Muscle layer of colon (tissue), 2 donors: ENCODE measurements at regions not wholly inside any gene's neighbourhood (a gene's known extent, or its start where the extent isn't known, plus 50 kb on each side); places are given as distances from the start of the nearest gene placed in this dataset.

Experiments
- H3K27ac ChIP-seq: one replicate; pipeline ENCODE4 v1.7.0; 2013; ENCODE audit warnings: low read depth, mild to moderate bottlenecking, low read length, moderate library complexity
- H3K27me3 ChIP-seq, 2 donors: one replicate each; pipeline ENCODE4 v1.7.0; 2013; ENCODE audit warnings: low read length in 2 of 2, mild to moderate bottlenecking in 2 of 2; ENCODE audit not compliant: insufficient read depth in 2 of 2, control insufficient read depth in 1 of 2
- H3K36me3 ChIP-seq: one replicate; pipeline ENCODE4 v1.7.0; 2013; ENCODE audit warnings: mild to moderate bottlenecking, low read length; ENCODE audit not compliant: insufficient read depth
- H3K4me1 ChIP-seq: one replicate; pipeline ENCODE4 v1.7.0; 2013; ENCODE audit warnings: mild to moderate bottlenecking, low read length; ENCODE audit not compliant: insufficient read depth
- H3K4me3 ChIP-seq, 2 donors: one replicate each; pipeline ENCODE4 v1.7.0; 2013; ENCODE audit warnings: low read length in 2 of 2, low read depth in 1 of 2, mild to moderate bottlenecking in 1 of 2, moderate library complexity in 1 of 2
- H3K9ac ChIP-seq: one replicate; pipeline ENCODE4 v1.7.0; 2013; ENCODE audit warnings: low read length
- H3K9me3 ChIP-seq: one replicate; pipeline ENCODE4 v1.7.0; 2013; ENCODE audit warnings: mild to moderate bottlenecking, low read length
- donor health status: abdominal sarcoma.
- donor health status: Adenocarcinoma of cecum.

GRCh38 chr10:9709849-9710248 lies 1307.8 kb upstream of the CELF2 start:
- Histone ChIP-seq H3K4me3 (no peak overlapping the region), H3K27me3 (no peaks in the 10 kb centered on the region), H3K27ac (no peak overlapping the region), H3K9me3 (peaks cover 4% of the 10 kb centered on the region), H3K36me3 (no peaks in the 10 kb centered on the region), H3K9ac (no peak overlapping the region), H3K4me1 (no peaks in the 10 kb centered on the region)

- no peaks in the 10 kb centered on the region for H3K27me3 ChIP-seq
- no peak overlapping the region for H3K27ac ChIP-seq
- no peak overlapping the region for H3K9ac ChIP-seq
- H3K9me3 ChIP-seq, result peaks cover 4% of the 10 kb centered on the region
- no peaks in the 10 kb centered on the region for H3K36me3 ChIP-seq
- H3K4me3 ChIP-seq, result no peak overlapping the region
- H3K4me1 ChIP-seq, result no peaks in the 10 kb centered on the region
Measured at GRCh38 chr10:9712393-9712792, 1305.3 kb upstream of the CELF2 start.

- no peak overlapping the region for H3K4me3 ChIP-seq
Measured at GRCh38 chr10:9719246-9719645, 1298.4 kb upstream of the CELF2 start.

GRCh38 chr10:9733766-9734165 lies 1283.9 kb upstream of the CELF2 start:
- no peak overlapping the region for H3K4me3 ChIP-seq
- H3K9me3 ChIP-seq, result no peaks in the 10 kb centered on the region
- H3K36me3 ChIP-seq, result no peaks in the 10 kb centered on the region
- no peaks in the 10 kb centered on the region for H3K4me1 ChIP-seq
- H3K27ac ChIP-seq, result no peak overlapping the region
- H3K27me3 ChIP-seq, result no peaks in the 10 kb centered on the region
- H3K9ac ChIP-seq, result no peak overlapping the region

More at GRCh38 chr10:9719246-9719645, 1298.4 kb upstream of the CELF2 start:
- Histone ChIP-seq H3K9me3 (no peaks in the 10 kb centered on the region), H3K36me3 (no peaks in the 10 kb centered on the region), H3K27ac (no peak overlapping the region), H3K4me1 (no peaks in the 10 kb centered on the region), H3K27me3 (no peaks in the 10 kb centered on the region), H3K9ac (no peak overlapping the region)

GRCh38 chr10:9734218-9734617 lies 1283.5 kb upstream of the CELF2 start:
- no peak overlapping the region for H3K27ac ChIP-seq
- no peak overlapping the region for H3K4me3 ChIP-seq
- no peak overlapping the region for H3K9ac ChIP-seq
- H3K4me1 ChIP-seq, result no peaks in the 10 kb centered on the region
- no peaks in the 10 kb centered on the region for H3K36me3 ChIP-seq
- no peaks in the 10 kb centered on the region for H3K27me3 ChIP-seq
- H3K9me3 ChIP-seq, result no peaks in the 10 kb centered on the region

- Histone ChIP-seq H3K27me3 (no peaks in the 10 kb centered on the region), H3K36me3 (no peaks in the 10 kb centered on the region), H3K4me3 (no peak overlapping the region), H3K9me3 (no peaks in the 10 kb centered on the region), H3K27ac (no peak overlapping the region), H3K4me1 (no peaks in the 10 kb centered on the region), H3K9ac (no peak overlapping the region)
Measured at GRCh38 chr10:9735731-9736130, 1281.9 kb upstream of the CELF2 start.

GRCh38 chr10:9743639-9744038 lies 1274.0 kb upstream of the CELF2 start:
- Histone ChIP-seq H3K36me3 (no peaks in the 10 kb centered on the region), H3K9me3 (no peaks in the 10 kb centered on the region), H3K4me3 (no peak overlapping the region), H3K9ac (no peak overlapping the region), H3K4me1 (no peaks in the 10 kb centered on the region), H3K27ac (no peak overlapping the region), H3K27me3 (no peaks in the 10 kb centered on the region)

GRCh38 chr10:9745158-9745557 lies 1272.5 kb upstream of the CELF2 start:
- no peaks in the 10 kb centered on the region for H3K36me3 ChIP-seq
- no peaks in the 10 kb centered on the region for H3K27me3 ChIP-seq

GRCh38 chr10:9757176-9757575 lies 1260.5 kb upstream of the CELF2 start:
- no peak overlapping the region for H3K4me3 ChIP-seq
- H3K27me3 ChIP-seq, result peaks cover 0 to 3% of the 10 kb centered on the region in 2 donors
- no peaks in the 10 kb centered on the region for H3K9me3 ChIP-seq
- H3K36me3 ChIP-seq, result no peaks in the 10 kb centered on the region
- H3K9ac ChIP-seq, result no peak overlapping the region
- no peak overlapping the region for H3K27ac ChIP-seq
- no peaks in the 10 kb centered on the region for H3K4me1 ChIP-seq

More at GRCh38 chr10:9745158-9745557, 1272.5 kb upstream of the CELF2 start:
- Histone ChIP-seq H3K4me3 (no peak overlapping the region), H3K9ac (no peak overlapping the region), H3K4me1 (no peaks in the 10 kb centered on the region), H3K27ac (no peak overlapping the region), H3K9me3 (no peaks in the 10 kb centered on the region)

- Histone ChIP-seq H3K36me3 (no peaks in the 10 kb centered on the region), H3K9ac (no peak overlapping the region), H3K27me3 (peaks cover 0 to 3% of the 10 kb centered on the region in 2 donors), H3K9me3 (no peaks in the 10 kb centered on the region), H3K4me3 (no peak overlapping the region), H3K4me1 (no peaks in the 10 kb centered on the region), H3K27ac (no peak overlapping the region)
Measured at GRCh38 chr10:9759596-9759995, 1258.1 kb upstream of the CELF2 start.

- Histone ChIP-seq H3K27ac (no peak overlapping the region), H3K27me3 (peaks cover 0 to 3% of the 10 kb centered on the region in 2 donors), H3K9me3 (no peaks in the 10 kb centered on the region), H3K4me1 (no peaks in the 10 kb centered on the region), H3K9ac (no peak overlapping the region), H3K4me3 (no peak overlapping the region), H3K36me3 (no peaks in the 10 kb centered on the region)
Measured at GRCh38 chr10:9762966-9763656, 1254.6 kb upstream of the CELF2 start.

- H3K9me3 ChIP-seq, result no peaks in the 10 kb centered on the region
- H3K4me3 ChIP-seq, result no peak overlapping the region
- H3K27me3 ChIP-seq, result no peaks in the 10 kb centered on the region
- H3K27ac ChIP-seq, result no peak overlapping the region
- no peak overlapping the region for H3K9ac ChIP-seq
- no peaks in the 10 kb centered on the region for H3K4me1 ChIP-seq
- no peaks in the 10 kb centered on the region for H3K36me3 ChIP-seq
Measured at GRCh38 chr10:9766762-9767161, 1250.9 kb upstream of the CELF2 start.
